ENCODE measurements at regions not wholly inside any gene's neighbourhood (a gene's known extent, or its start where the extent isn't known, plus 50 kb on each side); places are given as distances from the start of the nearest gene placed in this dataset.

- ATAC-seq (ENCODE audit: low read depth), result no peak
- H2AK9ac ChIP-seq (replicated peaks; ENCODE audit: low read depth, low read length, poor library complexity), result no peak overlapping the region
- H3K14ac ChIP-seq (replicated peaks; ENCODE audit: low read depth, low read length), result no peak overlapping the region
- no peaks in the 10 kb centered on the region for H3K4me1 ChIP-seq (ENCODE audit: control insufficient read depth, insufficient read depth, low read length)
- intact Hi-C loops (cut with micrococcal nuclease) (no loop called here), in situ Hi-C loops (cut with MboI; ENCODE audit: low sequenced_read_pairs) (no loop called here), dilution Hi-C loops (cut with HindIII; ENCODE audit: low sequenced_read_pairs, unreplicated experiment) (no loop called here)
- no peak overlapping the region for H3K27ac ChIP-seq (ENCODE audit: insufficient read depth, low read length)
- DNase-seq, result no peak
- H4K91ac ChIP-seq (ENCODE audit: insufficient read depth, low read depth, low read length), result no peak overlapping the region
- ChIA-PET POLR2A (ENCODE audit: unreplicated experiment) (no interaction called here), CTCF (no interaction called here)
- H3K9me1 ChIP-seq (ENCODE audit: insufficient read depth, low read length), result no peaks in the 10 kb centered on the region
- H2BK5ac ChIP-seq (ENCODE audit: low read depth, low read length, poor library complexity, severe bottlenecking), result no peak overlapping the region
- H3K4ac ChIP-seq (ENCODE audit: low read depth, low read length), result no peak overlapping the region
- H4K5ac ChIP-seq (ENCODE audit: low read depth, low read length), result no peak overlapping the region
- WGBS, 2 experiments (ENCODE audit: extremely low coverage in 2 of 2, insufficient read length in 1 of 2), result no CpG with 5 or more reads among the region's 2 CpGs
- no peaks in the 10 kb centered on the region for H3K27me3 ChIP-seq (ENCODE audit: control insufficient read depth, insufficient read depth, low read length)
- H3K18ac ChIP-seq (ENCODE audit: low read depth, low read length), result no peak overlapping the region
- no peaks in the 10 kb centered on the region for H3K79me1 ChIP-seq (ENCODE audit: low read depth in 1 of 2, low read length in 2 of 2)
- BruUV-seq (replicated peaks), result no TSS peak
- H3K23ac ChIP-seq (ENCODE audit: low read depth, low read length), result no peak overlapping the region
- H3K9ac ChIP-seq (ENCODE audit: low read depth, low read length), result no peak overlapping the region
- H3K4me3 ChIP-seq (ENCODE audit: insufficient read depth, low read depth, low read length), result no peak overlapping the region
- H3K36me3 ChIP-seq (ENCODE audit: control insufficient read depth, insufficient read depth, low read length), result no peaks in the 10 kb centered on the region
- 0 out of 2 replicates have a peak overlapping the region, but pooled peaks have one; percentile 18 for H2BK20ac ChIP-seq (ENCODE audit: low read depth, low read length)
- no peaks in the 10 kb centered on the region for H4K20me1 ChIP-seq (ENCODE audit: insufficient read depth, low read length)
- TF ChIP-seq BHLHE40 (IDR thresholded peaks at IDR 0.05; ENCODE audit: low read depth, low read length) (no peak), RAD21 (IDR thresholded peaks at IDR 0.05; ENCODE audit: low read length) (no peak), SMC3 (IDR thresholded peaks at IDR 0.05; ENCODE audit: low read depth, low read length) (no peak), POLR2A (IDR thresholded peaks at IDR 0.05; ENCODE audit: low read depth, low read length) (no peak), MAFK (IDR thresholded peaks at IDR 0.05; ENCODE audit: low read depth, low read length) (no peak), NFE2L2 (IDR thresholded peaks at IDR 0.05; ENCODE audit: low read depth, low read length) (no peak), CHD1 (IDR thresholded peaks at IDR 0.05; ENCODE audit: low read depth, low read length) (no peak), CTCF (conservative IDR thresholded peaks at IDR 0.05; ENCODE audit: low read depth, low read length) (no peak), CEBPB (IDR thresholded peaks at IDR 0.05; ENCODE audit: low read depth, low read length) (no peak), RCOR1 (IDR thresholded peaks at IDR 0.05; ENCODE audit: insufficient replicate concordance, low read length) (no peak), ELK1 (IDR thresholded peaks at IDR 0.05; ENCODE audit: borderline replicate concordance, low read depth, low read length) (no peak), MXI1 (IDR thresholded peaks at IDR 0.05; ENCODE audit: borderline replicate concordance, low read depth, low read length) (no peak), USF2 (IDR thresholded peaks at IDR 0.05; ENCODE audit: low read depth, low read length) (no peak), MAZ (IDR thresholded peaks at IDR 0.05; ENCODE audit: borderline replicate concordance, low read depth, low read length) (no peak), RFX5 (IDR thresholded peaks at IDR 0.05; ENCODE audit: low read depth, low read length) (no peak), FOS (IDR thresholded peaks at IDR 0.05; ENCODE audit: low read depth, low read length) (no peak)
- no peak overlapping the region for H4K8ac ChIP-seq (ENCODE audit: low read depth in 2 of 2, low read length in 2 of 2)
- no peak overlapping the region for H2BK120ac ChIP-seq (ENCODE audit: low read depth, low read length)
- no peak overlapping the region for H2AFZ ChIP-seq (replicated peaks; ENCODE audit: low read length, poor library complexity)
- H3K4me2 ChIP-seq (ENCODE audit: low read depth, low read length), result no peak overlapping the region
- no peaks in the 10 kb centered on the region for H3K9me3 ChIP-seq (ENCODE audit: control insufficient read depth, insufficient read depth, low read length)
- H2AK5ac ChIP-seq (ENCODE audit: low read depth, low read length), result no peak overlapping the region
- no peak overlapping the region for H3K56ac ChIP-seq (ENCODE audit: extremely low read depth, insufficient read depth, low read length)
- H2BK15ac ChIP-seq (ENCODE audit: low read depth, low read length), result no peak overlapping the region
Measured at GRCh38 chr2:18940184-18940583, 350.8 kb upstream of the NT5C1B start.

Measured in IMR-90 (cell line).